Fibroblast of skin of left quadriceps (primary cell): ENCODE measurements at regions not wholly inside any gene's neighbourhood (a gene's known extent, or its start where the extent isn't known, plus 50 kb on each side); places are given as distances from the start of the nearest gene placed in this dataset.
A peak's percentile ranks its signal among the peaks of the same experiment; 100 is the strongest.

ENCODE experiments used
- DNase-seq, 2 experiments: peaks; one replicate each; pipeline ENCODE4 v3.0.0-alpha.2; 2013; ENCODE audit warnings: low read depth in 2 of 2

- DNase-seq: no peak
These were observed 55.0 kb downstream of the RPL37A start for GRCh38 chr2:216553482-216554240.

DNA sequence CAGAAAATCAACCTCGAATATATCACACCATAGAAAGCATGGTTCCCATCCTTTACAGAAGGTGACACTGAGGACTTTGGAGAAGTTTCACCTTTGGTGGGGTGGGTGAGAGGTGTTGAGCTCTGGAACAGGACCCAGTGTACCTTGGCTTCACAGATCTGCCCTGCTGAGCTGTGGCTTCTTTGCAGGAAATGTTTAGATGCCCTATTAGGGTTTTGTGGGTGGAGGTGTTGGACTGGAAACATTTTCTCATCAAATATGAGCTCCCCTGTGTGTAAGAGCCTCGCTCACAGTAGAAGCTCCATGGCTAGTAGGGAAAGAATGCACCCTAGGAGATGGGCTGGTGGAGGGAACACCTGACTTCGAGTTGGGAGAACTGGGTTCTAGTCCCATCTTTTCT lies 55.6 kb downstream of the RPL37A start:
- DNase-seq: no peak

DNA sequence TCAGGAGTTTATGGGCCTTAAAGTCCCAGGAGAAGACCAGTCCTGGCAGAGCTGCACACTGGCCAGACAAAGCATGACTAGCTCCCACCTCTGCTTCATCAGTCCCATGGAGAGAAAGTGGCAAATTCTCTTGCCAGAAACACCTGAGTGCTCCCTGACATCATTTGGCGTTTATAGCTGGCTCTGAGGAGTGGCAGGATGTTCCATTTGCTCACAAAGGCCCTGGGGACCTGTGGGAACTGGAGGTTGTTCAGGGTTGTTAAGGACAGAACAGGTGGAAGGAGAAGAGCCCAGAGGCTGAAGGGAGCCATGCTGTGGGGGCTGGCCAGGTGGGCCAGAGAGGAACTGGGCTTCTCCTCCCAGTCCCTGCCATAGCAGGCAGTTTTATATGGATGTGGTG lies 56.1 kb downstream of the RPL37A start:
- DNase-seq: no peak

GRCh38 chr2:216555274-216555673 lies 56.6 kb downstream of the RPL37A start:
- DNase-seq: no peak

DNA sequence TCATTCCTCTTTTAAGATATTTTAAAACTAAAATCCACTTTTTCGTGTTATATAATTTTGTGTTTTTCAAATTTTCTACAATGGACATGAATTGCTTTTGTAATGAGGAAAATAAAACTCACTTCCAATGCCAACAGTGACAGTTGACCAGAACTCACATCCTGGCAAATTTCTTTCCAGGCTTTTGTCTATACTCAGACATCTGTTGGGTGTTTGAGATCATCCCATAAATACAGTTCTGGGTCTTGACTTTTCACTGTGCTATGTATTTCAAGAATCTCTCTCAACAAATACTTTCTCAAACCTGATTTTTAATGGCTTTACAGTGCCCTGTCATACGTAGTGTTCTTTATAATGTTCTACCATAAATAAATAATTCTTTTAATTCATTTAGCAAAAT lies 57.6 kb downstream of the RPL37A start:
- DNase-seq: no peak

- no peak for DNase-seq
These were observed 58.8 kb downstream of the RPL37A start for GRCh38 chr2:216557413-216557812.

- DNase-seq: no peak
These were observed 59.2 kb downstream of the RPL37A start for GRCh38 chr2:216557820-216558219.

DNA sequence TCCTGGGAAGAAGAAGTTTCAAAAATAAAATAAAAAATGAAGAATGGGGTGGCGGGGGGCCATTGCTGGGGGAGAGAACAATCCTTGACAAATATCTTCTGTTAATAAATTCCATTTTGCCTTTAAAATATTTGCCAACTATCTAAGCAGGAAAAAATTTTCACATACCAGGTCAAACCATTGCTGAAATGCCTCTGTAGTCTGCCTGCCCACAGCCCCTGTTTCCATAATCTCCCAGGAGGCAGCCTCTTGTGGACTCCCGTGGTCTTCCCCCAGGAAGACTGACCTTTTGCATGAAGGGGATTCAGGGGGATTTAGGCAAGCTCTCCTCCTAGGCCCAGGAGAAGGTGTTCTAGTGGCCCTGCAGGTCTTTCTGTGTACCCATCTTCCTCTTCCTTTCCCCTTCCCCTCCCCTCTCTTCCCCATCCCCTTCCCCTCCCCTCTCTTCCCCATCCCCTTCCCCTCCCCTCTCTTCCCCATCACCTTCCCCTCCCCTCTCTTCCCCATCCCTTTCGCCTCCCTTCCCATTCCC lies 61.0 kb downstream of the RPL37A start:
- DNase-seq: no peak

- DNase-seq: peak; percentile 64 to 66
These were observed 62.2 kb downstream of the RPL37A start for GRCh38 chr2:216560838-216561270.

- no peak for DNase-seq
These were observed 64.2 kb downstream of the RPL37A start for GRCh38 chr2:216562696-216563435.

GRCh38 chr2:216563646-216564045 lies 65.0 kb downstream of the RPL37A start:
- peak in 1 of 2 experiments; percentile 43 for DNase-seq

GRCh38 chr2:216564611-216565010 lies 66.0 kb downstream of the RPL37A start:
- DNase-seq: no peak

DNA sequence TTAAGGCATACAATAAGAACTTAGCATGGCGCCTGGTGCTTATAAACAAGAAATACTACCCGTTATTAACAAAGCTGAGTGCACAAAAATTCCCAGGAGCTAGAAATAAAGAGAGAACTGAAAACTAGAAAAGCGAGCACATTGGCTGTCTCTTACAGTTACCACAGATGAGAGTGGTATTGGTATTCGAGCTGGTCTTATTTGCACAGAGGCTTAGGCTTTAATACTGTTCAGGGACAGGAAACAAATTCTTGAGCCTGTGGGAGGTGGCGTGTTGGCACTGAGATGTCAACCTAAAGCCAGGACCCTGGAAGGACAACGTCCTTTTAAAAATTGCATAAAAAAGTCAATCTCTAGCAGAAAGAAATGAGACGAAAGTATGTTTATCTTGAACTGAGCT lies 67.3 kb upstream of the IGFBP2 start:
- no peak for DNase-seq

DNA sequence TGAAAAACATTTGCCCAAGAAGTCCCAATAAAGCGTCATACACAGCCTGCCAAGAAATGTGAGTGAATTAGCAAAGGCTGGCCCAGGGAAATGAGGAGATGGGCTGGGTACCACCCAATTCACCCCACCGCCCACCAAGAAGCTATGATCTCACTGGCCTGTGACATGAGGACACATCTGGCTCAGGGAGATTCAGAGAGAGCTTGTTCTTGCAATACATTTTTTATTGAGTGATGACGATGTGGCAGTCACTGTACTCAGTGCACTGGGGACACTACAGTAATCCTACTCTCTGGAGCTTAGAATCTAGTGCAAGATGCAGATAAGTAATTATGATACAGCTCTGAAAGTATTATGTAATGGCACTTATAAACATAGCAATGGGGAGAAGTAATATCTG lies 64.6 kb upstream of the IGFBP2 start:
- DNase-seq: no peak

- no peak for DNase-seq
These were observed 63.5 kb upstream of the IGFBP2 start for GRCh38 chr2:216569765-216570164.

- no peak for DNase-seq
These were observed 62.9 kb upstream of the IGFBP2 start for GRCh38 chr2:216570357-216570756.

DNA sequence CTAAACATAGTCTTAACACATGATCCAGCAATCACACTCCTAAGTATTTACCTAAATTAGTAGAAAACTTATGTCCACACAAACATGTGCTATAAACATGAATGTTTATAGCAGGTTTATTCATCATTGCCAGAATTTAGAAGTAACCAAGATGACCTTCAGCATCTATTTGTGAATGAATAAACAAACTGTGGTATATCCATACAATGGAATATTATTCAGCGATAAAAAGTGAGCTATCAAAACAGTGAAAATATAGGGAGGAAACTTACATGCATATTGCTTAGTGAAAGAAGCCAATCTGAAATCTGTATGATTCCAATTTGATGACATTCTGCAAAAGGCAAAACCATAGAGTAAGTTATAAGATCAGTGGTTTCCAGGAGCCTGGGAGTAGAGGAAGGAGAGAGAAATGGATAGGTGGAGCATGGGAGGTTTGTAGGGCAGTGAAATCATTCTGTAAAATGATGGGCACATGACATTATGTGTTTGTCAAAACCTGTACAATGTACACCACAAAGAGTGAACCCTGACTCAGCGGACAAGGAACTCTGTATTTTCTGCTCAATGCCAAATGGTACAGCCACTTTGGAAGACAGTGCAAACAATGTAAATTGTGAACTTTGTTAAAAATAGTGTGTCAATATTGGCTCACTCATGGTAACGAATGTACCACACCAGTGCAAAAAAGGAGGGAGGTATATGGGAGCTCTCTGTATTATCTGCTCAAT lies 61.9 kb upstream of the IGFBP2 start:
- DNase-seq: no peak

GRCh38 chr2:216571909-216572513 lies 61.2 kb upstream of the IGFBP2 start:
- DNase-seq: no peak

DNA sequence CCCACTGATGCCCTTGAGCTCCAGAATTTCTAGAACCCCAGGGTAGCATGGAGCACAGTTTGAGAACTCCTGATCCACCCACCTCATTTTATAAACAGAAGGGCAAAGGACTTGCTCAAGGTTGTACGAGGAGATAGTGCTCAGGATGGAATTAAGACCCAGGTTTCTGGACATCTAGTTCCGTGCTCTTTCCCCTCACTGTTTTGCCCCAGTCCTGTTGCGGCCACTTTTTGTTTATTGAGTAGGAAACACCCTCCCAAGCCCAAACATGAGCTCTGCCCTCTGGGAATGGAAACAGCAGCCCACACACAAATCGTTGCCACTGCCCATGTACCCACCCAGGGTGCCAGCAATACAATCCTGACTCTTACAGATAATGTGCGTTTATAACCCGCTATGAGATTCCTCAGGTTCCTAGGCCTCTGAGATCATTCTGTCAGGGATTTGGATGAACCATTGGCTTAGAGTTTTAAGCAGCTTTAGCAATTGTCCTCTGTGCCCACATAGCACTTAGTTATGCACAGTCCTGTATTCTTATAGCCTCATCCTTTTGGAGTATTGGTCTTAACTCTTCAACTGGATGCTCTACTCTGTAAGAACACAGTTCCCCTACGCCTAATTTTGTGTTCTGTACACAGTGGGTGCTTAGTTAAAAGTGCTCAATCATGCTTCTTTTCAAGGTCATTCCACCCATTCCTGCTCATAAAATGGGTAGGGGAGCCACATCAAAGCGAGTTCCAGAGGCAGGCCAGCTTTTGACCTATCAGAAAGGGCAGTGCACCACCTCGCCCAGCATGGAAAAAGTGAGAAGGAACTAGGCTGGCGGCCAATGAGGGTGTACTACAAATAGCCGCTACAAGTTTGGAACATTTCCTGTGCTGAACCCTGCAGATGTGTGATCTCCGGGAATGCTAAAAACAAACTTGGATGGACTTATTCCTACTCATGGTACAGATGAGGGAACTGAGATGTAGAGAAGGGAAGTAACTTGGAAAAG lies 60.3 kb upstream of the IGFBP2 start:
- DNase-seq: no peak

GRCh38 chr2:216574046-216574445 lies 59.2 kb upstream of the IGFBP2 start:
- DNase-seq: peak; percentile 88

- DNase-seq: no peak
These were observed 58.6 kb upstream of the IGFBP2 start for GRCh38 chr2:216574586-216574985.
